GM19193 (cell line): ENCODE measurements at regions not wholly inside any gene's neighbourhood (a gene's known extent, or its start where the extent isn't known, plus 50 kb on each side); places are given as distances from the start of the nearest gene placed in this dataset.
A peak's percentile ranks its signal among the peaks of the same experiment; 100 is the strongest.

Experiments
- POLR2A ChIP-seq: IDR thresholded peaks from 4 replicates; pipeline ENCODE4 v1.6.1; 2011; ENCODE audit not compliant: insufficient read depth, insufficient read length; ENCODE audit errors: extremely low read depth

DNA sequence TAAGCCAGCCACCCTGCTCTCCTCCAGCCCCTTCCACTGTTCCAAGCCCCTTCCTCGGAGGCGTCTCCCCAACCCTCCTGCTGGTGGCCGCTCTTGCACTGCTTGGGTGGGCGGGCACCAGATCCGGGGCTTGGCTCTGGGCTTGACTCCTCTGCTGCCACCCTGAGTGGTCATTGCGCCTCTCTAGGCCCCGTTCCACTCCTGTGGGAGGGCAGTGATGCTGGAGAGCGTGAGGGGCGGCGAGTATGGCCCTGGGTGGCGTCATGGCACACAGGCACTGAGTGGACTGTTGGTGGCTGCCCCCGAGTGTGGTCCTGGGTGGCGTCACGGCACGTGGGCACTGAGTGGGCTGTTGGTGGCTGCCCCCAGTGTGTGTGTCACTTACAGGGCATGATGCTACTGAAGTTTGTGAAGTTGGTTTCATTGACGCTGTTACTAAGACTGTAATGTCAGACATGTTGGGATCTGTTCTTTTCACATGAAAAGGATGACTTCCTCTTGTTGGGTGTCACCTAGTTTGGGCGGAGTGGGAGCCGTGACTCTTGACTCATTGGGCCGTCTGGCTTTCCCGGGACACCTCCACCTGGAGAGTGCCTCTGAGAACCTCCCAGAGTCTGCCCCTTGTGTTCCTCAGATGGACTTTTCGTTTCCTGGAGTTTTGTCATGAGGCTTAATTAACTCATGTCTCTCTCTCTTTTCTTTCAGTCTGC lies 55.9 kb upstream of the HGFAC start:
- TF ChIP-seq POLR2A: no peak

DNA sequence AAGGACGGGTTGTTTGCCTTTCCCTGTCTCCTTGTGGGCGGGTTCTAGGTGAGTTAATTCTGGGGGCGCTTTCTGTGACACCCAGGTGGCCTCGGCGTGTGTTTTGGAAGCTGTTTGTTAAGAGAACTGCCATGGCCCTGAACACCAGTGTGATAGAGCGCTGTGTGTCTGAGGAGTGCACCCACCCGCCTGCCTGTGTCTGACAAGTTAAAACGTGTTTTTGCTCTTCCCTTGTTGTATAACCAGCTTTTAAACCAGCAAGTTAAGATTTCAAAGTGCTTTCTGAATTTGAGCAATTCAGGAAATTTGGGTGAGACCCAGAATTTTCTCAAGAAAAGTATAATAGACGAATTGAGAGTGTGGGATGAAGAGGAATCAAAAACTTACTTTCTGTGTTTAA lies 55.2 kb upstream of the HGFAC start:
- no peak for TF ChIP-seq POLR2A

- peak; percentile 46 for TF ChIP-seq POLR2A
Measured at GRCh38 chr4:3387154-3387942, 54.4 kb upstream of the HGFAC start.

DNA sequence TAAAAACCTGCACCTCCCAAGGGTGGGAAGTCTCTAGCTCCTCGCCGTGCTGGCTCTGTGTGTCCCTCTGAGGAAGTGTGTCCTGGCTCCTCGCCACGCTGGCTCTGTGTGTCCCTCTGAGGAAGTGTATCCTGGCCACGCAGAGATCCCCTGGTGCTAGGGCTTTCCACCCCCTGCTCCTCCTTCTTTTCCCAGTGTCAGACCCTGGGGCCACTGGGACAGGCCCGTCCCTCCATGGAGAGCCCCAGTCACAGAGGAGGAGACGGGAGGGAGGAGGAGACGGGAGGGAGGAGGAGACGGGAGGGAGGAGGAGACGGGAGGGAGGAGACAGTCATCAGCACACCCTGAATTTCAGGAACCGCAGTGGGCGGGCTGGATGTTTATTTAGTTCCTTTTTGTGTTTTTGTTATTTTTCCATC lies 53.8 kb upstream of the HGFAC start:
- no peak for TF ChIP-seq POLR2A

- peak; percentile 50 for TF ChIP-seq POLR2A
Measured at GRCh38 chr4:3388471-3389232, 53.1 kb upstream of the HGFAC start.

DNA sequence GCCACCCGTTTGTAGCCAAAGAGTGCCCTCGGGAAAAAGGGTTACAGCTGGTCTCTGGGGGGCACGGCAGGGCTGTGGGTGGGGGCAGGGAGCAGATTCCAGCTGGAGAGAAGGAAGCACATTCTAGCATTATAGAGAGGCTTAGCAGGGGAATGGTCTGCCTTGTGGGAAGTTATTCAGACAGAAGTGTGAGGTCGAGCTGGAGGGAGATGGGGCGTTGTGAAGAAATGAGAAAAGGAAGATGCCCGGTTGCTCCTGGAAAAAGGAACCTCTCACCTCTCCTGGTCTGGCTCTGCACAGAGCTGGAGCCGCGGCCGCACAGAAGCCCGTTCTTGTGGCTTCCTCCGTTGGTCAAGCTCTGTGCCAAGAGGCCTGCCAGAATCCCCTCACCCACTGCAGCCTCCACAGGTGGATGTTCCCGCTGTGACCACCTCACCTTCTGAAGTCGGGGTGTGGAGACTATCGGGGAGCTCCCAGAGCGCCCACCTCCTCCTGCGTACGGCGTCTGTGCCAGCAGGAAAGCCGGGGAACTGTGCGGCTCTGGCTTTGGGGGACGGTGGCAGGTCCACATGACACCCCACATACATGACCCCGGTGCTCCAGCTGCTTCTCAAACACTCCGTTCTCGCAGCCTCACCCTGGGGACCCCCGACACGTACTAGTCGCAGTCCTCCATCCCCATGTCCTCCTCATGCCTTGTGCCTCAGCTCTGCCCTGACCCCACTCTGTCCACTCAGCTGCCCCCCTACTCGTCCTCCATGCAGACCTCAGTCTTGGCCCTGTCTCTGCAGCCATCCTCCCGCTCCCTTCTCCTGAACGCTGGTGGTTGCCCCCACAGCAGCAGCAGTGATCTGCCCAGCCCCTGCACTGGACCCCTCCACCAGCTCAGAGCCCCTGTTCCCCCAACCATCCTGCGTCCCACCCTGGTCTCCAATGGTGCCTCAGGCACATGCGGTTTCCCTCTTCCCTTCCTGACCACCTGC lies 52.2 kb upstream of the HGFAC start:
- TF ChIP-seq POLR2A: no peak

GRCh38 chr4:3390288-3390811 lies 51.4 kb upstream of the HGFAC start:
- no peak for TF ChIP-seq POLR2A

- no peak for TF ChIP-seq POLR2A
Measured at GRCh38 chr4:3391422-3391821, 50.3 kb upstream of the HGFAC start.
